Esophagus muscularis mucosa (tissue), 4 donors: ENCODE measurements at regions not wholly inside any gene's neighbourhood (a gene's known extent, or its start where the extent isn't known, plus 50 kb on each side); places are given as distances from the start of the nearest gene placed in this dataset.
"Not testable (repeated sequence)": the region's sequence is repeated elsewhere in the genome, so short reads cannot be mapped to it uniquely, and the experiment has no call there.

Experiments used
- DNase-seq: peaks from one replicate; pipeline ENCODE4 v3.0.0-alpha.2; 2017; ENCODE audit errors: extremely low spot score
- H3K27ac ChIP-seq, 4 donors: fragments of 200-600 bp; sonication (generic); replicated peaks in 1 of 4; 1 replicate in 3 of 4; 2 replicates in 1 of 4; pipeline ENCODE4 v1.5.1; 2016 to 2019; ENCODE audit warnings: mild to moderate bottlenecking in 1 of 4
- H3K27me3 ChIP-seq, 4 donors: fragments of 200-600 bp; sonication (generic); one replicate each; pipeline versions ENCODE4 v1.5.1 to v1.6.0; 2016 to 2019
- H3K36me3 ChIP-seq, 4 donors: fragments of 200-600 bp; sonication (generic); one replicate each; pipeline ENCODE4 v1.5.1; 2016 to 2019
- H3K4me1 ChIP-seq, 4 donors: fragments of 200-600 bp; sonication (generic); one replicate each; pipeline ENCODE4 v1.5.1; 2016 to 2019
- H3K4me3 ChIP-seq, 4 donors: fragments of 200-600 bp; sonication (generic); 1 replicate in 2 of 4; 2 replicates in 2 of 4; pipeline ENCODE4 v1.5.1; 2016 to 2019; ENCODE audit warnings: mild to moderate bottlenecking in 4 of 4, moderate library complexity in 1 of 4
- H3K9me3 ChIP-seq, 4 donors: fragments of 200-600 bp; sonication (generic); 1 replicate in 3 of 4; 2 replicates in 1 of 4; pipeline ENCODE4 v1.5.1; 2016 to 2019
- CTCF ChIP-seq, 3 experiments: fragments of 200-600 bp in 2 of 3; fragments of 450-650 bp in 1 of 3; sonication (generic) in 2 of 3; IDR thresholded peaks; one replicate each; pipeline ENCODE4 v1.5.1; 2017 to 2019; ENCODE audit warnings: antibody characterized with exemption in 3 of 3, mild to moderate bottlenecking in 2 of 3, moderate library complexity in 1 of 3
- EP300 ChIP-seq: sonication (generic); formaldehyde crosslinking; IDR thresholded peaks from one replicate; pipeline ENCODE4 v1.6.1; 2017; ENCODE audit warnings: antibody characterized with exemption
- POLR2A ChIP-seq: fragments of 450-650 bp; IDR thresholded peaks from one replicate; pipeline ENCODE4 v1.6.1; 2017; ENCODE audit warnings: antibody characterized with exemption, moderate library complexity, mild to moderate bottlenecking, low read depth
- POLR2AphosphoS5 ChIP-seq, 2 donors: sonication (generic); formaldehyde crosslinking; IDR thresholded peaks; one replicate each; pipeline ENCODE4 v1.6.1; 2017; ENCODE audit warnings: antibody characterized with exemption in 2 of 2
- WGBS: methylation state at CpG from one replicate; pipeline ENCODE4 v1.1.5; 2018; 5-methylcytosine and 5-hydroxymethylcytosine counted together
- intact Hi-C: fragments of 100-400 bp; cut with DNase I; formaldehyde crosslinking; loops from one replicate; pipeline ENCODE4 v1.15.1; 2023

DNA sequence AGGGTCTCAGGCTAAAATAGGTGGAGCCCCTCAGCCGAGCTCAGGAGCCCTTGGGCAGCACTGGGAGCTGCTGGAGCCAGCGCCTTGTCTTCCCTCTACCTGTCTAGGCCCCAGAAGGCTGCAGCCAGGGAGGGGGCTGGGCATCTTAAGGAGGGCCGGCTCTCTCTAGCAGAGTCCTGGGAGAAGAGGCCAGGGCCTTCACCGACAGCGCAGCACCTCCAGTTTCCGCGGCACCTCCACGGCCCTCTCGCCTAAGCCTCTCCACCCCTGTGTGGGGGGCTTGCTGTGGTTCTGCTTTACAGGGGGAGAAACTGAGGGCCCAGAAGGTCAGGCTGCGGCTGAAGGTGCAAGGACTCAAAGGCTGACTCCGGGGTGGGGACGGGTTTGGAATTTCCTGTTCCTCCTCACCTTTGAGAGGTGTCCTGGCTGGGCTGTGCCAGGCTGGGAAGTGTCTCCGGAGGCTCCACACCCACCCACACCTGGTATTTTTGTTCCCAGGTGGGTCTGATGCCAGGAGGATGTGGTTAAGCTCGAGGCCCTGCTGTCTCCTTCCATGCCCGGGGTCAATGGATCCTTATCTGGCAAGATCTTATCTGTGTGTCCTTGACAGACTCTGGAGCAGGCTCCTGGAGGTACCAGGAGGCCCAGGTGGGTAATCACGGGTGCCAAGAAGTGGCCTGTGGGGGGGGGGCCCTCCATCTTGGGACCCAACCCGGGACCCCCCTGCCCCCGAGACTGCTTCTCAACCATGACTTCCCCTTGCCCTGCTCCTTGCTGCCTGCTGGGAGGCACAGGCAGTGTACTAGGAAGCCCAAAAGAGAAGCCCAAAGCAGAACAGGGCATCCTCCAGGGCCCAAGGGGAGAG is 95.3 kb upstream of the FGF3 start:
- Histone ChIP-seq H3K4me3 (no peak overlapping the region), H3K36me3 (no peaks in the 10 kb centered on the region), H3K4me1 (peaks cover 27 to 37% (median 34%) of the 10 kb centered on the region in 4 donors), H3K27ac (peak overlapping the region in 2 of 4 donors; percentile 60 to 73), H3K27me3 (peaks cover 0 to 81% (median 3%) of the 10 kb centered on the region in 4 donors), H3K9me3 (peaks cover 0 to 5% (median 2%) of the 10 kb centered on the region in 4 donors)
- DNase-seq: no peak
- TF ChIP-seq CTCF (IDR thresholded peaks at IDR 0.05) (no peak), EP300 (no peak), POLR2A (no peak), POLR2AphosphoS5 (IDR thresholded peaks at IDR 0.05) (no peak)
- WGBS: 89% methylated on average over 9 of the region's 18 CpGs
- intact Hi-C loops: loop anchor here (10.0 kb wide), 1 partner anchor 230 kb away; no protein-coding TSS in a partner anchor

DNA sequence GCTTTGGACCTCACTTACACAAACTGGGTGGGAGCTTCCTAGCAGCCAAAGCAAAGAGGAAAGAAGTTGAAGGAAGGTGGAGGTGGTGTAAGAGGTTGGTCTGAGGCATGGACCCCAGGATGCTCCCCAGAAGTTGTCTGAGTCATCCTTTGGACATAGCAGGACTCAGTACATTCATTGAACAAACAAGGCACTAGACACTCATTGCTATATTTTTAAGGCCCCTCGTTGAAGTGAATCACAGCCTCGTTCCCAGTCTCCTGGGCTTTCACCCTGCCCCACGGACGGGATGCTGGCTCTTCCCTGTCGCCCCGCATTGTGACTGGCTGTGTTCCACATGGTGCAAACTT is 95.9 kb upstream of the FGF3 start:
- peak overlapping the region in 3 of 4 donors; percentile 56 to 73 (median 60) for H3K27ac ChIP-seq
- no peak for DNase-seq
- peaks cover 0 to 5% (median 2%) of the 10 kb centered on the region in 4 donors for H3K9me3 ChIP-seq
- TF ChIP-seq CTCF (IDR thresholded peaks at IDR 0.05) (no peak), POLR2A (no peak), POLR2AphosphoS5 (IDR thresholded peaks at IDR 0.05) (no peak), EP300 (no peak)
- 45% methylated on average over 6 of the region's 6 CpGs for WGBS
- intact Hi-C loops: loop anchor here (10.0 kb wide), 1 partner anchor 230 kb away; no protein-coding TSS in a partner anchor
- no peaks in the 10 kb centered on the region for H3K36me3 ChIP-seq
- H3K4me3 ChIP-seq: peak overlapping the region in 2 of 4 donors; percentile 28
- H3K27me3 ChIP-seq: peaks cover 0 to 81% (median 1%) of the 10 kb centered on the region in 4 donors
- H3K4me1 ChIP-seq: peaks cover 27 to 33% (median 31%) of the 10 kb centered on the region in 4 donors

GRCh38 chr11:69915501-69916250 is 96.5 kb upstream of the FGF3 start:
- peak overlapping the region; percentile 56 to 73 (median 60) for H3K27ac ChIP-seq
- DNase-seq: no peak
- H3K36me3 ChIP-seq: no peaks in the 10 kb centered on the region
- intact Hi-C loops: loop anchor here (10.0 kb wide), 1 partner anchor 231 kb away; no protein-coding TSS in a partner anchor
- H3K4me3 ChIP-seq: peak overlapping the region; percentile 9 to 47 (median 28)
- TF ChIP-seq CTCF (IDR thresholded peaks at IDR 0.05) (peak; percentile 60 to 83 (median 67)), POLR2AphosphoS5 (IDR thresholded peaks at IDR 0.05) (peak in 1 of 2 donors; percentile 16), POLR2A (no peak), EP300 (no peak)
- H3K4me1 ChIP-seq: peaks cover 27 to 33% (median 30%) of the 10 kb centered on the region in 4 donors
- peaks cover 0 to 79% (median 0%) of the 10 kb centered on the region in 4 donors for H3K27me3 ChIP-seq
- H3K9me3 ChIP-seq: peaks cover 0 to 5% (median 2%) of the 10 kb centered on the region in 4 donors
- WGBS: 29% methylated on average over 10 of the region's 18 CpGs

- Histone ChIP-seq H3K27me3 (peaks cover 0 to 79% (median 0%) of the 10 kb centered on the region in 4 donors), H3K27ac (peak overlapping the region; percentile 56 to 73 (median 60)), H3K4me1 (peaks cover 27 to 33% (median 30%) of the 10 kb centered on the region in 4 donors), H3K4me3 (peak overlapping the region in 1 of 4 donors; percentile 28)
- DNase-seq, H3K36me3 ChIP-seq, H3K9me3 ChIP-seq: not testable (repeated sequence)
- intact Hi-C loops: loop anchor here (10.0 kb wide), 1 partner anchor 231 kb away; no protein-coding TSS in a partner anchor
- 68% methylated on average over 5 of the region's 8 CpGs for WGBS
These were observed 97.0 kb upstream of the FGF3 start for GRCh38 chr11:69916251-69916649.
